ENCODE measurements at regions not wholly inside any gene's neighbourhood (a gene's known extent, or its start where the extent isn't known, plus 50 kb on each side); places are given as distances from the start of the nearest gene placed in this dataset.

- TF ChIP-seq TAF1 (IDR thresholded peaks at IDR 0.05; ENCODE audit: low read depth) = no peak
- no peak for TF ChIP-seq ZBTB7A (IDR thresholded peaks at IDR 0.05; ENCODE audit: low read depth)
- no peak for TF ChIP-seq FOXM1 (IDR thresholded peaks at IDR 0.05; ENCODE audit: borderline replicate concordance, low read depth)
- no peak for TF ChIP-seq TEAD4 (IDR thresholded peaks at IDR 0.05)
- no peak for TF ChIP-seq EP300 (IDR thresholded peaks at IDR 0.05; ENCODE audit: borderline replicate concordance)
- TF ChIP-seq CEBPB (IDR thresholded peaks at IDR 0.05) = no peak
These were observed 733.2 kb downstream of the GATA3 start for GRCh38 chr10:8787649-8788048.

GRCh38 chr10:8790390-8790789 lies 735.9 kb downstream of the GATA3 start:
- TF ChIP-seq EP300 (IDR thresholded peaks at IDR 0.05; ENCODE audit: borderline replicate concordance) (no peak), TAF1 (IDR thresholded peaks at IDR 0.05; ENCODE audit: low read depth) (no peak), YY1 (IDR thresholded peaks at IDR 0.05; ENCODE audit: low read depth) (no peak), TEAD4 (IDR thresholded peaks at IDR 0.05) (no peak), CREB1 (IDR thresholded peaks at IDR 0.05; ENCODE audit: low read depth) (no peak), NFIC (IDR thresholded peaks at IDR 0.05) (no peak)

- TF ChIP-seq USF1 (IDR thresholded peaks at IDR 0.05) (no peak), RAD21 (IDR thresholded peaks at IDR 0.05; ENCODE audit: low read depth) (no peak), EP300 (IDR thresholded peaks at IDR 0.05; ENCODE audit: borderline replicate concordance) (no peak), CEBPB (IDR thresholded peaks at IDR 0.05) (no peak), TAF1 (IDR thresholded peaks at IDR 0.05; ENCODE audit: low read depth) (no peak), ZBTB7A (IDR thresholded peaks at IDR 0.05; ENCODE audit: low read depth) (no peak), MAX (IDR thresholded peaks at IDR 0.05) (no peak), FOXM1 (IDR thresholded peaks at IDR 0.05; ENCODE audit: borderline replicate concordance, low read depth) (no peak), EGR1 (IDR thresholded peaks at IDR 0.05) (no peak), CREB1 (IDR thresholded peaks at IDR 0.05; ENCODE audit: low read depth) (no peak), TEAD4 (IDR thresholded peaks at IDR 0.05) (no peak), YY1 (IDR thresholded peaks at IDR 0.05; ENCODE audit: low read depth) (no peak), NFIC (IDR thresholded peaks at IDR 0.05) (no peak)
These were observed 740.4 kb downstream of the GATA3 start for GRCh38 chr10:8794860-8795259.

GRCh38 chr10:8800426-8800825 lies 745.9 kb downstream of the GATA3 start:
- no peak for TF ChIP-seq USF1 (IDR thresholded peaks at IDR 0.05)
- TF ChIP-seq TEAD4 (IDR thresholded peaks at IDR 0.05) = no peak
- TF ChIP-seq MAX (IDR thresholded peaks at IDR 0.05) = no peak
- TF ChIP-seq REST (IDR thresholded peaks at IDR 0.05; ENCODE audit: low read depth) = no peak
- no peak for TF ChIP-seq NFIC (IDR thresholded peaks at IDR 0.05)
- TF ChIP-seq CREB1 (IDR thresholded peaks at IDR 0.05; ENCODE audit: low read depth) = no peak
- no peak for TF ChIP-seq EP300 (IDR thresholded peaks at IDR 0.05; ENCODE audit: borderline replicate concordance)
- TF ChIP-seq YY1 (IDR thresholded peaks at IDR 0.05; ENCODE audit: low read depth) = no peak
- TF ChIP-seq EGR1 (IDR thresholded peaks at IDR 0.05) = no peak
- TF ChIP-seq FOXM1 (IDR thresholded peaks at IDR 0.05; ENCODE audit: borderline replicate concordance, low read depth) = no peak
- TF ChIP-seq CEBPB (IDR thresholded peaks at IDR 0.05) = no peak
- no peak for TF ChIP-seq TAF1 (IDR thresholded peaks at IDR 0.05; ENCODE audit: low read depth)

GRCh38 chr10:8803992-8804391 lies 749.5 kb downstream of the GATA3 start:
- TF ChIP-seq ZBTB7A (IDR thresholded peaks at IDR 0.05; ENCODE audit: low read depth) = no peak

GRCh38 chr10:8810677-8811076 lies 756.2 kb downstream of the GATA3 start:
- no peak for TF ChIP-seq CEBPB (IDR thresholded peaks at IDR 0.05)
- no peak for TF ChIP-seq FOXM1 (IDR thresholded peaks at IDR 0.05; ENCODE audit: borderline replicate concordance, low read depth)
- TF ChIP-seq CREB1 (IDR thresholded peaks at IDR 0.05; ENCODE audit: low read depth) = no peak
- TF ChIP-seq EP300 (IDR thresholded peaks at IDR 0.05; ENCODE audit: borderline replicate concordance) = no peak
- TF ChIP-seq NFIC (IDR thresholded peaks at IDR 0.05) = no peak
- no peak for TF ChIP-seq EGR1 (IDR thresholded peaks at IDR 0.05)
- no peak for TF ChIP-seq ZBTB7A (IDR thresholded peaks at IDR 0.05; ENCODE audit: low read depth)
- TF ChIP-seq TCF12 (IDR thresholded peaks at IDR 0.05; ENCODE audit: low read depth) = no peak
- TF ChIP-seq MAX (IDR thresholded peaks at IDR 0.05) = no peak

- TF ChIP-seq MAX (IDR thresholded peaks at IDR 0.05) (no peak), EGR1 (IDR thresholded peaks at IDR 0.05) (no peak), NFIC (IDR thresholded peaks at IDR 0.05) (no peak), RAD21 (IDR thresholded peaks at IDR 0.05; ENCODE audit: low read depth) (no peak), CEBPB (IDR thresholded peaks at IDR 0.05) (no peak), TAF1 (IDR thresholded peaks at IDR 0.05; ENCODE audit: low read depth) (no peak), REST (IDR thresholded peaks at IDR 0.05; ENCODE audit: low read depth) (no peak), YY1 (IDR thresholded peaks at IDR 0.05; ENCODE audit: low read depth) (no peak)
These were observed 756.7 kb downstream of the GATA3 start for GRCh38 chr10:8811201-8811600.
